ENCODE measurements at regions not wholly inside any gene's neighbourhood (a gene's known extent, or its start where the extent isn't known, plus 50 kb on each side); places are given as distances from the start of the nearest gene placed in this dataset.

GRCh38 chr2:195477248-195477995 is 179.6 kb upstream of the SLC39A10 start:
- no peak overlapping the region for H3K4me3 ChIP-seq (ENCODE audit: low read depth, low read length)
- TF ChIP-seq, protein P1, sequence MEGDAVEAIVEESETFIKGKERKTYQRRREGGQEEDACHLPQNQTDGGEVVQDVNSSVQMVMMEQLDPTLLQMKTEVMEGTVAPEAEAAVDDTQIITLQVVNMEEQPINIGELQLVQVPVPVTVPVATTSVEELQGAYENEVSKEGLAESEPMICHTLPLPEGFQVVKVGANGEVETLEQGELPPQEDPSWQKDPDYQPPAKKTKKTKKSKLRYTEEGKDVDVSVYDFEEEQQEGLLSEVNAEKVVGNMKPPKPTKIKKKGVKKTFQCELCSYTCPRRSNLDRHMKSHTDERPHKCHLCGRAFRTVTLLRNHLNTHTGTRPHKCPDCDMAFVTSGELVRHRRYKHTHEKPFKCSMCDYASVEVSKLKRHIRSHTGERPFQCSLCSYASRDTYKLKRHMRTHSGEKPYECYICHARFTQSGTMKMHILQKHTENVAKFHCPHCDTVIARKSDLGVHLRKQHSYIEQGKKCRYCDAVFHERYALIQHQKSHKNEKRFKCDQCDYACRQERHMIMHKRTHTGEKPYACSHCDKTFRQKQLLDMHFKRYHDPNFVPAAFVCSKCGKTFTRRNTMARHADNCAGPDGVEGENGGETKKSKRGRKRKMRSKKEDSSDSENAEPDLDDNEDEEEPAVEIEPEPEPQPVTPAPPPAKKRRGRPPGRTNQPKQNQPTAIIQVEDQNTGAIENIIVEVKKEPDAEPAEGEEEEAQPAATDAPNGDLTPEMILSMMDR (IDR thresholded peaks at IDR 0.05; ENCODE audit: borderline replicate concordance, insufficient read depth, low read depth, low read length), result no peak

DNA sequence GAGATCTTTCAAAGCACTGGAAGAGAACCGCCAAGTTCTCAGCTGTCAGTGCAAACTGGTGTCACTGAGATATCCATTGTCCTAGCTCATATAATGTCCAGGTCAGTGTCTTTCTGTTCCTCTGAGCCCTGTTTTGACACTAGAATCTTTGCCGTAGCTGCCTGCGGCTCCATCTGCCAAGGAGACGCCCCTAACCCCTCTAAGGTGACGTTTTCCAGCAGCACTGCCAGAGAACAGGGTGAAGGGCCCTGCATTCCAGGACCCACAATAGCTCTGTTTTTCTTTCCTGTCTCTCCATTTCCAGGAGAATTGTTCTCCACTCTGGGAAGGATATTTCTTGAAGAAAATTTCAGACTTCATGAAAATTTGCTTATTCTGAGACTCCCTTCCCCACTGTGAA is 181.7 kb upstream of the SLC39A10 start:
- TF ChIP-seq, protein P1 (IDR thresholded peaks at IDR 0.05; ENCODE audit: borderline replicate concordance, insufficient read depth, low read depth, low read length), result no peak
- H3K4me3 ChIP-seq (ENCODE audit: low read depth, low read length), result no peak overlapping the region

- TF ChIP-seq, protein P1 (IDR thresholded peaks at IDR 0.05; ENCODE audit: borderline replicate concordance, insufficient read depth, low read depth, low read length), result no peak
- no peak overlapping the region for H3K4me3 ChIP-seq (ENCODE audit: low read depth, low read length)
Observed at GRCh38 chr2:195473862-195474261, 183.2 kb upstream of the SLC39A10 start.

DNA sequence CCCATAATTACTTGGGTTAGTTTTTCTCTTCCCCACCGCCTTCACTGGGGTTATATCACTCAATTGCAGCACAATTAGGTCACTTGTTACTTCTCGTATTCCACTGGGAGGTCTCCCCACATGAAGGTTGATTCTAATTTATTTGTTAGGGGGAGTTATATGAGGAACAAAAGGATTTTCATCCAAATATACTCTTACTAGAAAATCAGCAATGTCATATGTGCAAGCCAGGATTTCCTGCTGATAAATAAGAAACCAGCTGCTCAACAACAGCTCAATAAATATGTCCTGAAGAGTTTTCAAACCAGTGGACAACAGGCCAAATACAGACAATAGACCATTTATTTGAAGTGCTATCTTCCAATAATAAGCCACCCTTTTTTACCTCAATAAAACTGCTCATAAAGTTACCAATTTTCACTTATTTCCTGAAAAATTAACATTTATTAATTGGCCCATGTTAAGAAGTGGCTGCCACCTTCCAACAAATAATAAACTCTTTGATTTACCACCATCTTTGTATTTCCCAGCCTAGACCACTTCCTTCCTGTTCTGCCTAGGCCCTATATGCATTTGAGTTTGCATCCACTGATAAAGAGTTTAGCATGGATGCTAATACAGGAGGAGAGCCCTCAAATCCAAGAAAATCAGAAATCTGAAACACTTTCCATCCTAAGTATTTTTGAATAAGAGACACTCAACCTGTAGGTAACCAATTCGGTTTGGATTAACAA is 184.4 kb upstream of the SLC39A10 start:
- H3K4me3 ChIP-seq (ENCODE audit: low read depth, low read length), result no peak overlapping the region
- TF ChIP-seq, protein P1 (IDR thresholded peaks at IDR 0.05; ENCODE audit: borderline replicate concordance, insufficient read depth, low read depth, low read length), result no peak

- TF ChIP-seq, protein P1 (IDR thresholded peaks at IDR 0.05; ENCODE audit: borderline replicate concordance, insufficient read depth, low read depth, low read length), result no peak
- H3K4me3 ChIP-seq (ENCODE audit: low read depth, low read length), result no peak overlapping the region
Observed at GRCh38 chr2:195471807-195472206, 185.2 kb upstream of the SLC39A10 start.

- TF ChIP-seq, protein P1 (IDR thresholded peaks at IDR 0.05; ENCODE audit: borderline replicate concordance, insufficient read depth, low read depth, low read length), result no peak
- H3K4me3 ChIP-seq (ENCODE audit: low read depth, low read length), result no peak overlapping the region
Observed at GRCh38 chr2:195471163-195471562, 185.9 kb upstream of the SLC39A10 start.

- no peak overlapping the region for H3K4me3 ChIP-seq (ENCODE audit: low read depth, low read length)
- TF ChIP-seq, protein P1 (IDR thresholded peaks at IDR 0.05; ENCODE audit: borderline replicate concordance, insufficient read depth, low read depth, low read length), result no peak
Observed at GRCh38 chr2:195470622-195471021, 186.4 kb upstream of the SLC39A10 start.
